Breast epithelium (tissue), 3 donors: ENCODE measurements at regions not wholly inside any gene's neighbourhood (a gene's known extent, or its start where the extent isn't known, plus 50 kb on each side); places are given as distances from the start of the nearest gene placed in this dataset.

Experiments used
- CTCF ChIP-seq, 3 donors: fragments of 450-650 bp; IDR thresholded peaks; one replicate each; pipeline ENCODE4 v1.5.1; 2016 to 2017; ENCODE audit warnings: antibody characterized with exemption in 3 of 3, mild to moderate bottlenecking in 3 of 3, moderate library complexity in 3 of 3
- POLR2A ChIP-seq: fragments of 450-650 bp; IDR thresholded peaks from one replicate; pipeline ENCODE4 v1.6.1; 2016; ENCODE audit warnings: antibody characterized with exemption, mild to moderate bottlenecking, moderate library complexity

- TF ChIP-seq POLR2A (no peak), CTCF (IDR thresholded peaks at IDR 0.05) (no peak)
Observed at GRCh38 chr10:90977162-90977854, 56.4 kb upstream of the ANKRD1 start.
